GM20000 (cell line): ENCODE measurements at regions not wholly inside any gene's neighbourhood (a gene's known extent, or its start where the extent isn't known, plus 50 kb on each side); places are given as distances from the start of the nearest gene placed in this dataset.

Experiments used
- DNase-seq: peaks from one replicate; pipeline ENCODE4 v3.0.0; 2012; ENCODE audit warnings: low spot score
- TF ChIP-seq, protein P1 (sequence below): IDR thresholded peaks from 2 replicates; pipeline ENCODE4 v1.5.1; 2012; ENCODE audit warnings: mild to moderate bottlenecking, control low read depth; ENCODE audit errors: extremely low read depth, missing control alignments

DNA sequence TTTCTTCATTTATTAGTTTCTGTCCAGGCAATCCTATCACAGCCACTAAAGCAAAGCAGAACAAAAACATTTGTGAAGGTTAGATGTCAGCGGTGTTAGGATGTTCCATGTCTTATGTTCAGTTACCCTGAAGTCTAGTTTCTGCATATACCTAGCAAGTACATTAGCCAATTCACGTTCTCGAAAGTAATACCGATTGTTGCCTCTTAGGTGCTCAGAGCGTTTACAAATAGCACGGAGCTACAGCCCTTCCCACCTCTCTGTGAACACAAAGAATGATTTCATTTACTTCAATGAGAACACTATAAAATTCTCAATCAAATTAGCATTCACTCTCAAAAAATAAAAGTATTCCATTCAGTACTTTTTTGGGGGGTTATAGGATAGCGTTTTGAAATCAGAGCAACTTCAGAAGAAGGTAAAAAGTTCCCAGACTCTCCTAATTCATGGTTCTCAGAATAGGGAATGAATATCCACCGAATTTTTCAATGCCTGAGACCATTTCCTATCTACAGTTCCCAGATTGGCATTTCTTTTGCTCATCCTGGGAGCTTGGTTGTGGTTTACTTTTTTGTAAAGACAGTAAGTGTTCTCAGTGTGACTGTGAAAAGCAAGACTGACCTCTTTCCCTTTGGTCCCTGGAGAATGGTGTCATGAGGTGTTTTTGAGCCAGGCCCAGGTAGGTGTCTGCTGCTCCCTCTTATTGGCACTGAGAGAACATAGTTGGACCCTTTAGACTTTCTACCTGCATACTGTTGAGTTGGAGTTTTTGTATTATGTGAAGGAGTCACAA is 488.0 kb upstream of the RGS6 start:
- DNase-seq, result no peak
- TF ChIP-seq, protein P1, sequence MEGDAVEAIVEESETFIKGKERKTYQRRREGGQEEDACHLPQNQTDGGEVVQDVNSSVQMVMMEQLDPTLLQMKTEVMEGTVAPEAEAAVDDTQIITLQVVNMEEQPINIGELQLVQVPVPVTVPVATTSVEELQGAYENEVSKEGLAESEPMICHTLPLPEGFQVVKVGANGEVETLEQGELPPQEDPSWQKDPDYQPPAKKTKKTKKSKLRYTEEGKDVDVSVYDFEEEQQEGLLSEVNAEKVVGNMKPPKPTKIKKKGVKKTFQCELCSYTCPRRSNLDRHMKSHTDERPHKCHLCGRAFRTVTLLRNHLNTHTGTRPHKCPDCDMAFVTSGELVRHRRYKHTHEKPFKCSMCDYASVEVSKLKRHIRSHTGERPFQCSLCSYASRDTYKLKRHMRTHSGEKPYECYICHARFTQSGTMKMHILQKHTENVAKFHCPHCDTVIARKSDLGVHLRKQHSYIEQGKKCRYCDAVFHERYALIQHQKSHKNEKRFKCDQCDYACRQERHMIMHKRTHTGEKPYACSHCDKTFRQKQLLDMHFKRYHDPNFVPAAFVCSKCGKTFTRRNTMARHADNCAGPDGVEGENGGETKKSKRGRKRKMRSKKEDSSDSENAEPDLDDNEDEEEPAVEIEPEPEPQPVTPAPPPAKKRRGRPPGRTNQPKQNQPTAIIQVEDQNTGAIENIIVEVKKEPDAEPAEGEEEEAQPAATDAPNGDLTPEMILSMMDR, result no peak

DNA sequence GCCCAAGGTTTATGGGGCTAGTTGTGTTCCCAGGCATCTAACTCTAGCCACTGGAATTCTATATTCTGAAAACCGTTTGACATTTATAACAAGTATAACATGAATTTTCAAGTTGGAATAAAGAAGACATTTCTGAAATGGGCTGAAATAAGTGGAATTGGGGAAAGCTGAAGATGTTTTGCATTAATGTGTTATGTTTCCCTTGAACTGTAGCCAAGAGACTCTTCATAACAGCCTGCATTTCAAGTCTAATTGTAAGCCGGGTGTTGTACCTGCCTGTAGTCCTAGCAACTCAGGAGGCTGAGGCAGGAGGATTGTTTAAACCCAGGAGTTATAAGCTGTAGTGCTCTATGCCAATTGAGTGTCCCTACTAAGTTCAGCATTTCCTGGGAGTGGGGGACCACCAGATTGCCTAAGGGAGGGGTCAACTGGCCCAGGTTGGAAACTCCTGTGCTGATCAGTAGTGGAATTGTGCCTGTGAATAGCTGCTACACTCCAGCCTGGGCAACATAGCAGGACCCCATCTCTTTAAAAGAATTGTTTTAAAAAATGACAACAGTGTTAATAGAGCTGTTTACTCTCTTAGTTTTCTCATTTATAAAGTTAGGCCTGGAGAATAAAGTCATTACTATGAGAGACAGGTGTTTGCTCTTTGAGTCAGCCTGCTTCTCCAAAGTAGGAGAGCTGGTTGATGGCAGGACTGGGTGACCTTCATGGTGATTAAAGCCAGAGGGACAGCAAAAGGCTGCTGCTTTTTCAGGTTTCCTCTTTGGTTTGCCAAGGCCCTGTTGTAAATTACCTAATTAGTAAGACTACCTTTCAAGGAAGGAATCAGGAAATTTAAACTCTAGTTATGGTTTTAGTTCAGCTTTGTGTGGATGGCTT is 483.6 kb upstream of the RGS6 start:
- TF ChIP-seq, protein P1, result no peak
- DNase-seq, result no peak

DNA sequence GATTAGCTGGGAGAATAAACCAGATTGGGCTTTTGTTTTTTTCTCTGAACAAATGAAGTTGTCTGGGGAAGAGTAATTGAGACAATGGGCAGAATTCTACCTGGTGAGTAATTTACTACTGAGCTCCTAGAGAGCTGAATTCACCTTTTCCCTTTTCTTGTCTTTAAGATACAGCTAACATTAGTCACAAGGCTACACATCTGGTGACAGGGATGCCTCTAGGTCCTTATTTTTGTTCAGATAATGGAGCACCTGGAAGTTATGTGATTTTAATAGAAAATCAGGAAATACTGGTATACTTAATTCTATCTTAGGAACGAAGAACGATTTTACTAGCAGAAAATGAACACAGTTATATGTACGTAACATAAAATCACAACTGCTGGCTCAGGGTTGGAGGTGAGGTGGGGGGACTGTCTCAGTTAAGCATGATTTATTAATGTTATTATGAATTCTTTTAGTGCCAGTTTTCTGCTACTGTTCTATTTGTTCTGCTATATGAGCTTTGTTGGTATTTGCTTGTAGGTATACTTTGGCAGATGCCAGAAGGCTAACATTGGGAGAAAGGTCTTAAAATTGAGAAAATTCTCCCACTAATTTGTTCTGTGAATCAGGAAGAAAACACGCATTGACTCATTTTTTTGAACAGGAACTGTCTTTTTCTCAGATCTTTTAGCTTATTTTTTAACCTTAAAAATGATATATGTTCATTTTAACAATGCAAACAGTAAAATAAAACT is 482.7 kb upstream of the RGS6 start:
- DNase-seq, result no peak
- TF ChIP-seq, protein P1, result no peak

DNA sequence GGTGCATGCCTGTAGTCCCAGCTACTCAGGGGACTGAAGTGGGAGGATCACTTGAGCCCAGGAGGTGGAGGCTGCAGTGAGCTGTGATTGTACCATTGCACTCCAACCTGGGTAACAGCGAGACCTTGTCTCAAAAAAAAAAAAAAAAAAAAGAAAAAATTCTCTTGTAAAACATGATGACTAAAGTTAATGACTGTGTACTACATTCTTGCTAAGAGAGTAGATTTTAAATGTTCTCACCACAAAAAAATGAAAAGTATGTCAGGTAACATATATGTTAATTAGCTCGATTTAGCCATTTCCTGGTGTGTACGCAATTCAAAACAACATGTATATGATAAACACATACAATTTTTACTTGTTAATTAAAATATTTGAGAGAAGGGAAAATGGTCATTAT is 480.7 kb upstream of the RGS6 start:
- no peak for DNase-seq
- TF ChIP-seq, protein P1, result no peak

DNA sequence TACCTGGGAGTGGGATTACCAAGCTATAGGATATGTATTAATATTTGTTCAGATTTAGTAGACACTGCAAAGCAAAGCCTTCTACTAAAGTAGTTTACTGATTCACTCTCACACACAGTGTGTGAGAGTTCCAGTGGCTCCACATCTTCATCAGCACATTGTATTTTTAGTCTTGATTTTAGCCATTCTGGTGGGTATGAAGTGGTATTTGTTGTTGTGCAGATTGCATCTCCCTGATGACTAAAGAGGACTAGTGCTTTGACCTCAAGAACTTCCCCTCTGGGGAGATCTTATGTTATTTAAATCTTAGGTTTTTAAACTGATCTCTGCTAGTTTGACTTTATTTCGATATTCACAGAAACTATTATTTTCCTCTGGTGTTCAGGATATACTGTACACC is 479.7 kb upstream of the RGS6 start:
- TF ChIP-seq, protein P1, result no peak
- DNase-seq, result no peak

DNA sequence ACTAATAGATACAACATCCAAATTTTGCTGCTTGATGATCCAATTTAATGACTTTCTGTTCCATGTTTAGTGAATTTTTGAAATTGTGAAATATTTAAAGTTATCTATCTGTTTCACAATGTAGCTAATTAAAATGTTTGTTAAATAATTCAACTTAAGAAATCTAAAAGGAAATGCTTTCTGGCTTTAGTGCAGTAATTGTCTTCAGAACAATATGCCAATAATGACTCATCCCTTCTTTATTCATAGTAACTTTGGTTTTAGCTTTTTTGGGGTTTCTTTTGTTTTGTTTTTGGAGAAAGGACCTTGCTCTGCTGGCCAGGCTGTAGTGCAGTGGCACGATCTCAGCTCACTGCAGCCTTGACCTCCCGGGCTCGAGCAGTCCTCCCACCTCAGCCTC is 479.2 kb upstream of the RGS6 start:
- TF ChIP-seq, protein P1, result no peak
- DNase-seq, result no peak
